ENCODE measurements at regions not wholly inside any gene's neighbourhood (a gene's known extent, or its start where the extent isn't known, plus 50 kb on each side); places are given as distances from the start of the nearest gene placed in this dataset.
"Not testable (repeated sequence)": the region's sequence is repeated elsewhere in the genome, so short reads cannot be mapped to it uniquely, and the experiment has no call there.

DNA sequence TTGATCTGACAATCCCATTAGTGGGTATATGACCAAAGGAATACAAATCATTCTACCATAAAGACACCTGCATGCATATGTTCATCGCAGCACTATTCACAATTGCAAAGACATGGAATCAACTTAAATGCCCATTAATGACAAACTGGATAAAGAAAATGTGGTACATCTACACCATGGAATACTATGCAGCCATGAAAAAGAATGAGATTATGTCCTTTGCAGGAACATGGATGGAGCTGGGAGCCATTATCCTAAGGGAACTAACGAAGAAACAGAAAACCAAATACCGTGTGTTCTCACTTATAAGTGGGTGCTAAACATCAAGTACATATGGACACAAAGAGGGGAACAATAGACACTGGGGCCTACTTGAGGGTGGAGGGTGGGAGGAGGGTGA, 74.1 kb upstream of the PTHLH start:
- H3K4me1 Mint-ChIP-seq (ENCODE audit: low read depth); H3K27ac Mint-ChIP-seq; CTCF ChIA-PET; intact Hi-C loops (cut with micrococcal nuclease); H3K27me3 Mint-ChIP-seq; POLR2A ChIA-PET; H3K9me3 Mint-ChIP-seq; H3K36me3 Mint-ChIP-seq; DNase-seq; H3K4me3 Mint-ChIP-seq: not testable (repeated sequence)

GRCh38 chr12:28050606-28051005, 78.1 kb upstream of the PTHLH start:
- Mint-ChIP-seq H3K9me3 (peaks cover 6% of the 10 kb centered on the region), H3K27ac (no peak overlapping the region), H3K4me3 (no peak overlapping the region), H3K27me3 (peaks cover 5% of the 10 kb centered on the region), H3K36me3 (peaks cover 2% of the 10 kb centered on the region), H3K4me1 (ENCODE audit: low read depth) (no peaks in the 10 kb centered on the region)
- CTCF ChIA-PET: interaction anchor here (1.2 kb wide), 1 partner anchor 15 kb away, joined by 4 read pairs; no protein-coding TSS in a partner anchor
- DNase-seq: no peak
- POLR2A ChIA-PET: no interaction called here
- intact Hi-C loops (cut with micrococcal nuclease): no loop called here

GRCh38 chr12:28051516-28052354, 79.2 kb upstream of the PTHLH start:
- CTCF ChIA-PET: interaction anchor here (1.2 kb wide), 1 partner anchor 14 kb away, joined by 4 read pairs; no protein-coding TSS in a partner anchor
- no peak overlapping the region for H3K27ac Mint-ChIP-seq
- H3K4me3 Mint-ChIP-seq: no peak overlapping the region
- no peaks in the 10 kb centered on the region for H3K4me1 Mint-ChIP-seq (ENCODE audit: low read depth)
- peaks cover 2% of the 10 kb centered on the region for H3K9me3 Mint-ChIP-seq
- POLR2A ChIA-PET: no interaction called here
- H3K36me3 Mint-ChIP-seq: peaks cover under 1% of the 10 kb centered on the region
- intact Hi-C loops (cut with micrococcal nuclease): no loop called here
- no peak for DNase-seq
- peaks cover 1% of the 10 kb centered on the region for H3K27me3 Mint-ChIP-seq

GRCh38 chr12:28053564-28053963, 81.0 kb upstream of the PTHLH start:
- intact Hi-C loops (cut with micrococcal nuclease): no loop called here
- Mint-ChIP-seq H3K36me3 (no peaks in the 10 kb centered on the region), H3K4me1 (ENCODE audit: low read depth) (peaks cover 3% of the 10 kb centered on the region), H3K9me3 (no peaks in the 10 kb centered on the region), H3K4me3 (no peak overlapping the region), H3K27ac (no peak overlapping the region), H3K27me3 (peaks cover 2% of the 10 kb centered on the region)
- CTCF ChIA-PET: no interaction called here
- no peak for DNase-seq
- POLR2A ChIA-PET: no interaction called here

DNA sequence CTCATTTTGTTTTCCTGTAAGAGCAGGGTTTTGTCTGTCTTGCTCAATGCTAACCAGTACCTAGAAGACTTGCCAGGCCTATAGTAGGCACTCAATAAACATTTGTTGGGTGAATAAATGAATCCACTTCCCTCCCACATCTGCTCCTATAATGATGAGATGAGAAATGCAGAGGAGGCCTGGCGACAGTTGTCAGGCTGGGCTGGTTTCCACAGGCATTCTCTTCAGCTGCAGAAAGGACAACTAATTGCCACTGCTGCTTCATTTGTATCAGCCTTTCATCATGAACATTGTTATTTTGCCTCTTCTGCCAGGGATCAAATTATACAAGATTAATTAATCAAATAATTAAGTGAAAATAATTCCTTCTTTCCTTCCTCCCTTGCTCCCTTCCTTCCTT, 82.0 kb upstream of the PTHLH start:
- ChIA-PET CTCF (no interaction called here), POLR2A (no interaction called here)
- no peak for DNase-seq
- Mint-ChIP-seq H3K9me3 (no peaks in the 10 kb centered on the region), H3K4me3 (no peak overlapping the region), H3K4me1 (ENCODE audit: low read depth) (peaks cover 3% of the 10 kb centered on the region), H3K27me3 (peaks cover 2% of the 10 kb centered on the region), H3K36me3 (no peaks in the 10 kb centered on the region), H3K27ac (no peak overlapping the region)
- intact Hi-C loops (cut with micrococcal nuclease): no loop called here

DNA sequence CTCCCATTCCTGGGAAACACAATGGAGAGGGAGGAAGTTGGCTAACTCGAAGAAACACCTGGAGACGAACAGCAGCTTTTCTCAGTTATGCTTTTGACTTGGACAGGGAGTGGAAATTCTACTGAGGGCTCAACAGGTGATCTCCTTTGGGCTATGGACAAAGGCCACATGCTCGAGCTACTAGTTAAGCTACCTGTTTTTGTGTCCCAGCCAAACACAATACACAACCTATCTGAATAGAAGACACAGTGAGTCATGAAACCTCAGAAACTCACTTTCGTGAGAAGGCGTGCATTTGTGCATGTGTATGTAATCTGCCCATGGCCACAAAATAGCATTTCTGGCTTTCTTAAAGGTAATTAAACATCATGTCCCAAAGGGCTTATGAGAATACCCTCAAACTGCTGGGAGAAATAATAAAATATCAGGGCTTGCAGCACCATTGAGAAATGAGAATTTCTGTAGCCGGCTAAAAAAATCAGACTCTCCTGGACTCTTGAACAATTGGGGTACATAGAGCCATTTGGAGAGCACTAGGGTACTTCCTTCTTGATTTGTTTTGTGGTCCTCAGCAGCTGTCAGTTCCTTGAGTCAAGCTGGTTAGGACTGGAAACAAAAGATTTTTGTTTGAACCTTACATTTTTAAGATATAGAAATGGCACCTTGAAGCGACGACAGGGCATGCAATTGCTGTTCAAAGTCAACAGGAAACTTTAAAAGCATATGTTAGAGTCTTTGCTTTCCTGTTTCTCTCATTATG, 85.5 kb upstream of the PTHLH start:
- Mint-ChIP-seq H3K4me3 (no peak overlapping the region), H3K4me1 (ENCODE audit: low read depth) (peaks cover 3% of the 10 kb centered on the region), H3K27me3 (peaks cover 8% of the 10 kb centered on the region), H3K9me3 (no peaks in the 10 kb centered on the region), H3K36me3 (no peaks in the 10 kb centered on the region), H3K27ac (no peak overlapping the region)
- POLR2A ChIA-PET: no interaction called here
- no peak for DNase-seq
- intact Hi-C loops (cut with micrococcal nuclease): no loop called here
- CTCF ChIA-PET: no interaction called here

DNA sequence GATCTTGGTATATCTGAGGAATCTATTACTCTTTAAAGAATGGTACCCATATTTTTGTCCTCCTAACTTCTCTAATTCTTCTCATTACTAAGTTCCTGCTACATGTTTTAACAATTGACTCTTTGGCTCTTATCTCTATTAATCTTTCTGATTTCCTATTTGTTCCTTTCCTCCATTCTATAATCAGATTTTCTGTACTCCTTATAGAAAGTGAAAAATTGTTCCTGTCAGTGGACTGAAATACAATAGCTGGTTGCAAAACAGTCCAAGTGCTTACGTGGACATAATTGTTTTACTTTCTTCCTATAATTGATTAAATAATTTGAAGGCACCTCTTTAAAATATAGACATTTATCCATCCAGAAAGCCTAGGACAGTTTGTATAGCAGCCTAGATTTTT, 86.7 kb upstream of the PTHLH start:
- DNase-seq: no peak
- intact Hi-C loops (cut with micrococcal nuclease): no loop called here
- ChIA-PET POLR2A (no interaction called here), CTCF (no interaction called here)
- Mint-ChIP-seq H3K27ac (no peak overlapping the region), H3K4me3 (no peak overlapping the region), H3K9me3 (no peaks in the 10 kb centered on the region), H3K36me3 (no peaks in the 10 kb centered on the region), H3K4me1 (ENCODE audit: low read depth) (peaks cover 3% of the 10 kb centered on the region), H3K27me3 (peaks cover 8% of the 10 kb centered on the region)

GRCh38 chr12:28059668-28060067, 87.1 kb upstream of the PTHLH start:
- ChIA-PET CTCF (no interaction called here), POLR2A (no interaction called here)
- Mint-ChIP-seq H3K36me3 (no peaks in the 10 kb centered on the region), H3K9me3 (no peaks in the 10 kb centered on the region), H3K27me3 (peaks cover 8% of the 10 kb centered on the region), H3K4me3 (no peak overlapping the region), H3K27ac (no peak overlapping the region), H3K4me1 (ENCODE audit: low read depth) (peaks cover 3% of the 10 kb centered on the region)
- DNase-seq: no peak
- intact Hi-C loops (cut with micrococcal nuclease): no loop called here

DNA sequence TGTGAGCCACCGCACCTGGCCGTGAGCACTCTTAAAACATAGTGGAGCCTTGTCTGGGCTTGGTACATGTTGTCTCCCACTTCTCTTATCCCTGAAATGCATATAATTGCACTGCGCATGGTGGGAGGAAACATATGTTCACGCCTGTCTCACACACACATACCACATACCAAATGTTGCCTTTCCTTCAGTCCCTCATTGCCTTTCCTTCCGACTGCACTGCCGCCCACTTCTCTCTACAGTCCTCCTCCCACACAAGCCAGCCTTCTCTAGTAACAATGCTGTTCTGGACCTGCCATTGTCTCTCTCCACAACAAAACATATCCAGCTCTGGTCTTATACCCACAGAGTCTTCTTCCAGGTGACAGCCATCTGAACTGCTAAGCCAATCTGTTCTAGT, 88.3 kb upstream of the PTHLH start:
- intact Hi-C loops (cut with micrococcal nuclease): no loop called here
- H3K36me3 Mint-ChIP-seq: no peaks in the 10 kb centered on the region
- DNase-seq: no peak
- H3K4me1 Mint-ChIP-seq (ENCODE audit: low read depth): peaks cover 9% of the 10 kb centered on the region
- POLR2A ChIA-PET: no interaction called here
- CTCF ChIA-PET: no interaction called here
- no peaks in the 10 kb centered on the region for H3K9me3 Mint-ChIP-seq
- H3K27me3 Mint-ChIP-seq: peaks cover 8% of the 10 kb centered on the region
- no peak overlapping the region for H3K4me3 Mint-ChIP-seq
- no peak overlapping the region for H3K27ac Mint-ChIP-seq

- Mint-ChIP-seq H3K4me3 (no peak overlapping the region), H3K27me3 (peaks cover 6% of the 10 kb centered on the region), H3K4me1 (ENCODE audit: low read depth) (peaks cover 11% of the 10 kb centered on the region), H3K27ac (no peak overlapping the region), H3K9me3 (no peaks in the 10 kb centered on the region), H3K36me3 (no peaks in the 10 kb centered on the region)
- no peak for DNase-seq
- ChIA-PET CTCF (no interaction called here), POLR2A (no interaction called here)
- intact Hi-C loops (cut with micrococcal nuclease): no loop called here
Measured at GRCh38 chr12:28063355-28063880, 90.9 kb upstream of the PTHLH start.

- intact Hi-C loops (cut with micrococcal nuclease): loop anchor here (1.0 to 5.0 kb wide), 3 partner anchors 93 to 243 kb away; partner anchors contain the start of gene PTHLH
- Mint-ChIP-seq H3K27me3 (peaks cover 6% of the 10 kb centered on the region), H3K27ac (no peak overlapping the region), H3K9me3 (no peaks in the 10 kb centered on the region), H3K4me3 (no peak overlapping the region), H3K36me3 (no peaks in the 10 kb centered on the region), H3K4me1 (ENCODE audit: low read depth) (peaks cover 11% of the 10 kb centered on the region)
- POLR2A ChIA-PET: interaction anchor here (0.7 kb wide), 1 partner anchor 28 kb away, joined by 3 read pairs; no protein-coding TSS in a partner anchor
- CTCF ChIA-PET: interaction anchor here (1.0 kb wide), 1 partner anchor 14 kb away, joined by 4 read pairs; no protein-coding TSS in a partner anchor
- DNase-seq: no peak
Measured at GRCh38 chr12:28065374-28065773, 92.8 kb upstream of the PTHLH start.

DNA sequence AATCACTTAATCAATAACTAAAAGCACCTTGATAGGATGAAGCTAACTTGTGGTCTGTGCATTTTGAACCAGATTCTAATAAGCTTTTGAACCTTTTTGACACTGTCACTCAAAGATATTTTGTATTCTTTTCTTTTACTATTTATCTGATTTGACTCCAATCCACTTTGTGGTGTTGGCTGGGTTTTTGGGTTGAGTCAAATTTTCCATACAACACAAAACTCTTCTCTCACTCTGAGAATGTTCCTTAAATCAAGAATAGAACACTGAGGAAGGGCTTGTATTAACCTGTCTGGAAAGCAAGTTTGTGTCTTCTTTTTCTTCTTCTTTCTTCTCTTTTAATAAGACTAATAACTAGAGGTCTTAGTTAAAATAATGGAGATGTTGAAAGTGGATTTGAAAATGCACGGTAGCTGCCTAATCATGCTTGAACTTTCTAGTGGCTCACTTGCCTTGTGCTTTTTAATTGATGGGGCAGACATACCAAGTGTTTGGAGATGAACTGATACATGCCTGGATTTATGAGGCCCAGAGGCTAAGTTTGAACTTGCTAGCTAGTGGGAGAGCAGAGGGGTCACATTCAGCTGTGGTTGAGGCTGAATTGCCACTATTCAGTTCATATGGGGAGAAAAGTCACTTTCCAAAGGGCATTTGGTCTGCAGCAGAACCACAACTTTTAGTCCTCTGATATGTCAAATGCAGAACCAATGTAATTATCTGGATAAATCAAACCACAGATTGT, 93.5 kb upstream of the PTHLH start:
- ChIA-PET POLR2A (no interaction called here), CTCF (interaction anchor here (1.0 kb wide), 1 partner anchor 15 kb away, joined by 4 read pairs; no protein-coding TSS in a partner anchor)
- Mint-ChIP-seq H3K36me3 (no peaks in the 10 kb centered on the region), H3K27me3 (peaks cover 3% of the 10 kb centered on the region), H3K4me1 (ENCODE audit: low read depth) (peaks cover 11% of the 10 kb centered on the region), H3K4me3 (no peak overlapping the region), H3K9me3 (peaks cover 5% of the 10 kb centered on the region), H3K27ac (no peak overlapping the region)
- no peak for DNase-seq
- intact Hi-C loops (cut with micrococcal nuclease): loop anchor here (1.0 to 5.0 kb wide), 3 partner anchors 94 to 244 kb away; partner anchors contain the start of gene PTHLH

All from activated CD4-positive, alpha-beta memory T cell treated with anti-CD3 and anti-CD28 coated beads for 36 hours (primary cell).